SW480 (cell line): ENCODE measurements at regions not wholly inside any gene's neighbourhood (a gene's known extent, or its start where the extent isn't known, plus 50 kb on each side); places are given as distances from the start of the nearest gene placed in this dataset.

ENCODE experiments used
- DNase-seq: peaks from one replicate; pipeline ENCODE4 v3.0.0-alpha.2; 2016; ENCODE audit warnings: low spot score

DNA sequence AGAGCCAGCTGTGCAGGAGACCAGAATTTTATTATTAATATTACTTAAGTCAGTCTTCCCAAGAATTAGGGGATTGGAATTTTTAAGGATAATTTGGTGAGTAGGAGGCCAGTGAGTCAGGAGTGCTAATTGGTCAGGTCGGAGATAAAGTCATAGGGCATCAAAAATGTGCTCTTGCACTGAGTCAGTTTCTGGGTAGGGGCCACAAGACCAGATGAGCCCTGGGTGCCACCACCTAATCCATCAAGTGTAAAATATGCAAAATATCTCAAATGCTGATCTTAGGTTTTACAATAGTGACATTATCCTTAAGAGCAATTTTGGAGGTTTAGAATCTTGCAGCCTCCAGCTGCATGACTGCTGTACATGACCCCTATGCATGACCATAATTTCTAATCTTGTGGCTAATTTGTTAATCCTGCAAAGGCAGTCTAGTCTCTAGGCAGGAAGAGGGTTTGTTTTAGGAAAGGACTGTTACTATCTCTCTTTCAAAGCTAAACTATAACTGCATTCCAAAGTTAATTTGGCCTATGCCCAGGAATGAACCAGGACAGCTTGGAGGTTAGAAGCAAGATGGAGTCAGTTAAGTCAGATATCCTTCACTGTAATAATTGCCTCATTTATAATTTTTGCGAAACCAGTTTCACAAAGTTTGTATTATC, 215.9 kb downstream of the RNF152 start:
- DNase-seq, result no peak

- DNase-seq, result no peak
Observed at GRCh38 chr18:61669320-61669719, 223.5 kb downstream of the RNF152 start.

DNA sequence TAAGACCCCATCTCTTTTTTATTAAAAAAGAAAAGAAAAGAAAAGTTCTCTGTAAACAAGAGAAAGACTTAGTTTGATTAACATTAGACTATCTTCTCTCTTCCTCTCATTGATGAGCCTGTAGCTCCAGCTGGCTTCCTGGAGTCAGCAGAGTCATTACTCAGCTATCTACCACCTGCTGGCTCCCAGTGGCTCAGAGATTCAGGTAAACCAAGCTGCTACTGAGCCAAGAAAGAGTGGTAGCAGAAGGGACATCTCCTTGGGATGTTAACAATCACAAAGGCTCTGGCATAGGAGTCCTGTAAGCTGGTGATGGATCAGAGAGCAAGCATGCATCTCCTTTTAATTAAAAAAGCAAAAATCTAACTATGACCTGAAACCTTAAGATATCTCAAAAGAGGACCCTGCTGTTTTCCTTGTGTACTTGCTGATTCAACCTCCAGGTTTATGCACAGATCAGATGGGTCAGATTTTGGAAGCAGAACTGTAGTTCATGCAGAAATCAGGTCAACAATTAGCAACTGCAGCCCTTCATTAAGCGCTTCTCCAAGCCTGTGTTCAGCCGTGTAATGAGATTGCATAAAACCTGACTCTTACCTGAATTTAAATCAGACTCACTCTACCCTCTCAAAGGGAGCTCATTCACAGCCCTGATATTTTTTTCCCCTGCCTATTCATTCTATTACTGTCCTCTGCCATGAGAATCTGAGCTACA, 225.8 kb downstream of the RNF152 start:
- DNase-seq, result no peak

GRCh38 chr18:61664419-61665084, 228.3 kb downstream of the RNF152 start:
- DNase-seq, result no peak

GRCh38 chr18:61662726-61663125, 230.1 kb downstream of the RNF152 start:
- DNase-seq, result no peak

DNA sequence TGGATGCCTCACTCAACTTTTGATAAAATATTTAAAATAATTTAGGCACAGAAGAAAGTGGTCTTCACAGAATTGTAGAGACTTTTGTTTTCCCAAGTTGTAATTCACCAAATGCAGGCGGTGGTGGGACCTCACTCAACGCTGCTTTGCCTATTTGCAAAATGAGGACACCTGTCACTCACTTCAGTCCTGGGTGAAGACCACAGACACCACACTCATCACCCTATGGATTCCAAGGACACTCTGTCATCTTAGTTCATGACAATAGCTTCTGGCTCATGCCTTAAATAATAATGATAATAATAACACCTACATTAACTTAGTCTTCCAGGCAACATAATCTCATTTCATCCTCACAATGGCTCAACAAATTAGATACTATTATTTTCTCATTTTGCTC, 234.4 kb downstream of the RNF152 start:
- DNase-seq, result no peak

DNA sequence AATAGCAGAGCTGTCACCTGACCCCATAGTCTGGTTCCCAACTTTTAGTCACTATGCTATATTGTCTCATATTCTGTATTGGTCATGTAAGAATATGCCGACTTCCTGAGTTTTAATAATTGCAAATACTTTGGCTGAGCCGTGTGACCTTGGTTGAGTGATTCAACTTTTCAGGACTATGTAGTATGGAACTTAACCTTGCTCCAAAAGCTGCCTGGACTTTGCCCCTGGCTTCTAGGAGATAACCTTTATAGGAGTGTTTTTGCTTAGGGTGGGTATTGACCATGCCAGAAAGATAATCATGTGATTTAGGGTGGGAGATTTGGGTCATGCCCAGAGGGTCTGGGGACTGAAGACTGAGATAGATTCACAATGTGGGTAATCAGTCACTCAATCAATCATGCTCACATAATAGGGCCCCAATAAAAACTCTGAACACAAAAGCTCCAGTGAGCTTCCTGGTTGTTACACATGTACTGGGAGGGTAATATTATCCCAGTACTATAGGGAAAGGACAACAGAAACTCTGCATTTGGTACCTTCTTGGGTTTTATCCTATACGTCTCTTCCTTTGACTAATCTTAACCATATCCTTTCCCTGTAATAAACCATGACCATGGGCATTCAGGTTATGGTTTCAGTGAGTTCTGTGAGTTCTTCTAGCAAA, 235.6 kb downstream of the RNF152 start:
- DNase-seq, result no peak

- no peak for DNase-seq
Observed at GRCh38 chr18:61655630-61656029, 237.2 kb downstream of the RNF152 start.

- no peak for DNase-seq
Observed at GRCh38 chr18:61653823-61654551, 238.8 kb downstream of the RNF152 start.

DNA sequence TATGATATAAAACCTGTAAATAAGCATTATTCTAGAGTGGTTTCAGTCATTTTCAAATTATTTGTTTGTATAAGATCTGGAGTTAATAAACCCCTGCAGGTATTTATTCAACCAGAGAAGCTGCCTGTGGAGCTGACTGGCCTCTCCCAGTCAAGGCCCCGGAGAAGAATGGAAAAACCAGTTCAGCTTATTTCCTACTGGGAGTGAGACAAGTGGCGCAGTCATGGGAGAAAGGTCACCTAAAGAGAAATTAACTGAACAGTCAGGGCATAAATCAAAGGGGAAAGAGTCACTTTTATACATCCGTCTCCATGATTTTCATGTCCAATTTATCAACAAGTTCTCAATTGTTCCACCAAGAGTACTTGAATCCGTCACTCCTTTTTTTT, 240.9 kb downstream of the RNF152 start:
- DNase-seq, result no peak

- no peak for DNase-seq
Observed at GRCh38 chr18:61651145-61651879, 241.5 kb downstream of the RNF152 start.

DNA sequence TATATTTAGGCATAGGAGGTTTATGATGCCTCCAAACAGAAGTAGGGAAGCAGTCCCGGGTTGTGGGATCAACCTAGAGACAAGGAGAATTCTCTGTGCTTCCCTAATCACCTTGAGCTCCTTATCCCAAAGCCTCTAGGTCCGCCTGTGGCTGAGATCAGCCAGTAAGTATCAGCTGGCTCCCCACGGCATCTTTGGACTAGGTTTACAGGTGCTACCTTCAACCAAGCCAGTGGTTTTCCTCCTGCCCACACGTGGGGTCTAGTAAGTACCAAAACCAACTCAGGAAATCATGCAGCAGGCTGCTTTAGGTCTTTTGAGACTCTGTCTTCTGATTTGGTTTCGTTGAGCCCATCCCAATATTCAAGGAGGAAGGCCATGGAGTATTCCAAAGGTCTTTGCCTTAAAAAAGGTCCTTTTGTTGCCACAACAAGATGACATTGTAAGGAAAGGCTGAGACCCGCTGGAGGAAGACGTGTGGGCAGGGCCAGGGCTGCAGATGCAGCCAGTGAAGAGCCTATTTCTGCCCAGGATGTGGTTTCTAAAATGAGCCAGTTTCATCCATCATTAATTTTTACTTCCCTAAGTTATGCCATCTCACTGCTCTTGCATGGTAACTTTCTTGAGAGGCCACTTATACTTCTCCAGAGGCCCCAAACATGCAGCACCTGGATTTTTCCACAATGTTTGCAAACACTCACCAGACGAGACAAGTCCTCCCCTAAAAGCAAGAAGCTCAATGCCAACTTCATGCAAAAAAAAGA, 248.7 kb downstream of the RNF152 start:
- no peak for DNase-seq

GRCh38 chr18:61639886-61640285, 252.9 kb downstream of the RNF152 start:
- DNase-seq, result no peak

DNA sequence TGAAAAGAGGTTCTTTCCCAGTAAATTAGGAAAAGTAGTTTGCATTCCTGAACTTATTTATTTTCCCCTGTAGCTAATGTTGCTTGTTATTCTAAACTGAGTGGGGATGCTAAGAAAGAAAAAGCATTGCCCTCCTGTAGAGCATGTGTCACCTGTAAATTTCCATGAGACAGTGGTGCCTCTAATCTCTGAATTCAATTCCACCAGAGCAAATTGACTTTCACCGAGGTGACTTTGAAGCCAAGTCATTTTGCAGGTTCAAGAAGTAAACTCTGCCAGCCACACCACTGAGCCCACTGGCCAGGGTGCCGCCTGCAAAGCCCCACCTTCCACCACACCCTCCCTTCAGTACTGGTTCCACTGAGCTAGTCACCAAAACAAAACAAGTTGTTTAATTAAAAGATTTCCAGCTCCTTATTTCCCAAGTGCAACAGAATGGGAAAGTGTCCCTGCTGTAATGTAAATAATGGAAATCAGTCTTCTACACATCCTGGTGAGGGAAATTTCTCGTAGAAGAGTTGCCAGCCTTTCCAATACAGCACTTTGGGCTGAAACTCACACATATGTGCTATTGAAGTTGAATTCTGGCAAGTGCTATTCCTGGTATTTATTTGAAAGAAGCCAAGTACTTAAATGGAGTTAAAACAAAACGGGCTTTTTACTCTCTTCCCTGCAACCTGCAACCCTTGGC, 254.8 kb downstream of the RNF152 start:
- no peak for DNase-seq

DNA sequence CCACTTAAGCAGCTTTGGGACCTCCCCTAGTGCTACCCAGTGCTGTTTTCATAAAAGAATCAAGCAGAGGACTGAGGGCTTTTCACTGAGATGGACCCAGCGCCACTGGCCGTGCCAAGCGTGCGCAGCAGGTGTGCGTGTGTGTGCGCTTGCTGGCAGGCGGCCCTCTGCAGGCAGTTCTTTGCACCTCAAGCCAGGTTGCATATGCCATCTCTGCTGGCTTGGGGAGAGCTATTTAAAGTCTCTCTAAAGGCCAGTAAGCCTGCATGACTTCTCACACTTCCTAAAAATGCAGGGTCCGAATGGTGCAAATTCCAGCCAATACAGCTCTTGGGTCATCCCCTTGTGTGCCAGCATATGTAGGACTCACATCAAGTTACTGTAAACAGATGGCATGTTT, 255.5 kb downstream of the RNF152 start:
- DNase-seq, result no peak

GRCh38 chr18:61635901-61636528, 256.8 kb downstream of the RNF152 start:
- DNase-seq, result peak; percentile 6

GRCh38 chr18:61628085-61628484, 264.7 kb downstream of the RNF152 start:
- DNase-seq, result no peak

DNA sequence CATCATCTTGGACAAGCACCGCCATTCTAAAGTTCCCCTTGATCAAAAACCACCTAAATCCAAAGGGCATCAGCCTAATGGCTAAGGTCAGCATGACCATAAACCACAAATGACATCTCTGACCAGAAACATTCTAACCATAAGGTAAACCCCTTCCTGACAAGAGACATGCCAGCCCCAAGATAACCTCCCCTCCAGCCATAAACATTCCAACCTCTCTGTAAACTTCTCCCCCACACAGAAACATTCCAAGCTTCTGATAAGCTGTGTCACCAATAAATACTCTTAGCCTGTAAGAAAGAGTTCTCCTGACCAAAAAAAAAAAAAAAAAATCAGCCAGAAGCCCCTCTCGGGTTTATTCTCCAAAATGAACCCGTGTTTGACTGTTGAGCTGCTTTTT, 268.2 kb downstream of the RNF152 start:
- peak; percentile 2 for DNase-seq

DNA sequence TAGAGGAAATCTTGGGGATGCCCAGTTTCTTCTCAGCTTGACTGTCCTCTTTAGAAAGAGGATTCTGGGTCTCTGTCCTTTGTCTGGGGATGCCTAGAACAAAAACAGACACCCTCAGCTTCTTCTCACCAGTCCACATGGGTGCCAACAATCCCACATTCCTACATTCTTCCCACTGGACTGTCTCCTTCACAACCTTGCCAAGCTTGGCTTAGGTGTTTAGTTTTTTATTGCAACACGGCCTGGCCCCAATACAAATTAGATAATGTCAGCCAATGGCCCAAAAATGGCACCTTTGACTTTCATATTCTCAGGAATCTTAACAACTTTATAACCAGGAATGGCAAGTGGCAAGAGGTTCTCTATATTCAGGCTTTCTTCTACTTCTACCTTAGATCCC, 273.0 kb downstream of the RNF152 start:
- DNase-seq, result no peak

GRCh38 chr18:61618816-61619215, 274.0 kb downstream of the RNF152 start:
- no peak for DNase-seq
